ENCODE measurements at regions not wholly inside any gene's neighbourhood (a gene's known extent, or its start where the extent isn't known, plus 50 kb on each side); places are given as distances from the start of the nearest gene placed in this dataset.
"Not testable (repeated sequence)": the region's sequence is repeated elsewhere in the genome, so short reads cannot be mapped to it uniquely, and the experiment has no call there.

DNA sequence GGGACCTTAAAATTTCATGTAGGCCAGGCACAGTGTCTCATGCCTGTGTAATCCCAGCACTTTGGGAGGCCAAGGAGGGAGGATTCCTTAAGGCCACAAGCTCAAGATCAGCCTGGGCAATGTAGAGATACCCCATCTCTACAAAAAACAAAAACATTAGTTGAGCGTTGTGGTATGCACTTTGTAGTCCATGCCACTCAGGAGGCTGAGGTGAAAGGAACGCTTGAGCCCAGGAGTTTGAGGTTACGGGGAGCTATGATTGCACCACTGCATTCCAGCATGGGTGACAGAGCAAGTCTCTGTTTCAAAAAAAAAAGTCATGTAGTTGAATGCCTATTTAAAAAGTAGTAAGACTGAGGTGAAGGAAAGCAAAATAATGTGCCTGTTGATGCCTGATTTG is 83.5 kb downstream of the TTC6 start:
- Histone ChIP-seq H3K4me3 (no peak overlapping the region), H3K4me2 (no peak overlapping the region), H3K27me3 (no peaks in the 10 kb centered on the region), H3K9me3 (replicated peaks in 1 of 11) (no peaks in the 10 kb centered on the region), H3K27ac (no peak overlapping the region), H3K4me1 (no peaks in the 10 kb centered on the region), H4K20me1 (no peaks in the 10 kb centered on the region), H3K9ac (no peak overlapping the region), H3K36me3 (no peaks in the 10 kb centered on the region)
- no peak for TF ChIP-seq Cebpa-rat (IDR thresholded peaks at IDR 0.05)

DNA sequence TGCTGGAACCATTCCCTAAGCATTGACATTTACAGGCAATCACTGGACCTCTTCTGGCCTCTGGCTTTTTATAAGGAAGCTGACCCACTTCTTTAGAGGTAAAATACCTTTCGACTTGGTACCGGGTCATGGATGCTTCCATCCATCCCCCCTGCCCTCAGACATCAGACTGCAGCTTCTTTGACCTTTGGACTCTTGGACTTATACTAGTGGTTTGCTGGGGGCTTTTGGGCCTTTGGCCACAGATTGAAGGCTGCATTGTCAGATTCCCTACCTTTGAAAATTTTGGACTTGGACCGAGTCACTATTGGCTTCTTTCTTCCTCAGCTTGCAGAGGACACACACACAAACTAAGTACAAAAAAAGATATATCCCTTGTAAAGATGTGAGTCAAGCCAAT is 86.1 kb downstream of the TTC6 start:
- no peak for TF ChIP-seq Cebpa-rat (IDR thresholded peaks at IDR 0.05)
- Histone ChIP-seq H3K9me3 (replicated peaks in 1 of 11) (no peaks in the 10 kb centered on the region), H3K9ac (no peak overlapping the region), H3K4me3 (no peak overlapping the region), H3K36me3 (no peaks in the 10 kb centered on the region), H3K4me1 (no peaks in the 10 kb centered on the region), H3K4me2 (no peak overlapping the region), H4K20me1 (no peaks in the 10 kb centered on the region), H3K27me3 (no peaks in the 10 kb centered on the region), H3K27ac (no peak overlapping the region)

DNA sequence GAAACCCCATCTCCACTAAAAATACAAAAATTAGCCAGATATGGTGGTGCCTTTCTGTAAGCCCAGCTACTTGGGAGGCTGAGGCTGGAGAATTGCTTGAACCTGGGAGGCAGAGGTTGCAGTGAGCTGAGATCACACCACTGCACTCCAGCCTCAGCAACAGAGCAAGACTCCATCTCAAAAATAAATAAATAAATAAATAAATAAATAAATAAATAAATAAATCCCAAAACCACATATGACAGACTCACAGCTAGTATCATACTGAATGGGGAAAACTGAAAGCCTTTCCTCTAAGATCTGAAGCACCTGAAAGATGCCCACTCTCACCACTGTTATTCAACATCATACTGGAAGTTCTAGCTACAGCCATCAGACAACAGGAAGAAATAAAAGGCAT is 97.3 kb downstream of the TTC6 start:
- not testable (repeated sequence) for H3K36me3 ChIP-seq, H3K27me3 ChIP-seq, H3K4me2 ChIP-seq, H3K27ac ChIP-seq, H3K4me1 ChIP-seq, H3K4me3 ChIP-seq, H4K20me1 ChIP-seq, H3K9ac ChIP-seq
- H3K9me3 ChIP-seq (replicated peaks in 1 of 11): peaks cover 0 to 13% (median 6%) of the 10 kb centered on the region in 11 experiments; a peak in 5 of 22 replicates

DNA sequence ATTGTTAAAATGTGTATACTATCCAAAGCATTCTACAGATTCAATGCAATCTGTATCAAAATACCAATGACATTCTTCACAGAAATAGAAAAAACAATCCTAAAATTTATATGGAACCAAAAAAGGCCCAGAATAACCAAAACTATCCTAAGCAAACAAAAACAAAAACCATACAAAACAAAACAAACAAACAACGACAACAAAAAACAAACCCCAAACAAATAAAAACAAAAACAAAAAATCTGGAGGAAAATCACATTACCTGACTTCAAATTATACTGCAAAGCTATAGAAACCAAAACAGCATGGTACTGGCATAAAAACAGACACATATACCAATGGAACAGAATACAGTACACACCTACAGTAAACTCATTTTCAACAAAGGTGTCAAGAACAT is 98.0 kb downstream of the TTC6 start:
- H3K9ac ChIP-seq, H4K20me1 ChIP-seq, H3K27me3 ChIP-seq, H3K36me3 ChIP-seq, H3K4me1 ChIP-seq, H3K4me3 ChIP-seq, H3K27ac ChIP-seq, H3K4me2 ChIP-seq: not testable (repeated sequence)
- H3K9me3 ChIP-seq (replicated peaks in 1 of 11): peaks cover 0 to 13% (median 6%) of the 10 kb centered on the region in 11 experiments; a peak in 5 of 22 replicates

DNA sequence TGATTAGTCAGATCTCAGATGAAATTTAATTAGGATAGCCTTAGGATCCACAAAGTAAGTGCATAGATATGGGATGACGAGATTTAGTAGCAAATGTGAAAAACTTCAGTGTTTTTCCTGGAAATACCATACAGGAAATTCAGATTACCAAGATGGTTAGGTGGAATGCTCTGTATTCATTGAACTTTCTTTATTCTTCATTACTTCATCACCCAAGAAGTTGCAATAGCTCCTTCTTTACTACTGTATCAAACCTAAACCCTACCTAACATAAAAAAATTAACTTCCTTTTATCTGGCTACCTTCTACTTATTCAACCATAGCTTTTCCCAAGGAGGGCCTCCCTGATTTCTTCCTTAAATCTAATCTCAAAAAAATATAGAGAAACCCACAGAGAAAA is 100.4 kb downstream of the TTC6 start:
- no peak overlapping the region for H3K4me3 ChIP-seq
- TF ChIP-seq Cebpa-rat (IDR thresholded peaks at IDR 0.05): no peak
- H3K27ac ChIP-seq: no peak overlapping the region
- no peak overlapping the region for H3K4me2 ChIP-seq
- no peaks in the 10 kb centered on the region for H3K27me3 ChIP-seq
- H3K36me3 ChIP-seq: no peaks in the 10 kb centered on the region
- H3K9me3 ChIP-seq (replicated peaks in 1 of 11): peaks cover 0 to 13% (median 6%) of the 10 kb centered on the region in 11 experiments; a peak in 5 of 22 replicates
- no peaks in the 10 kb centered on the region for H3K4me1 ChIP-seq
- no peaks in the 10 kb centered on the region for H4K20me1 ChIP-seq
- H3K9ac ChIP-seq: no peak overlapping the region

DNA sequence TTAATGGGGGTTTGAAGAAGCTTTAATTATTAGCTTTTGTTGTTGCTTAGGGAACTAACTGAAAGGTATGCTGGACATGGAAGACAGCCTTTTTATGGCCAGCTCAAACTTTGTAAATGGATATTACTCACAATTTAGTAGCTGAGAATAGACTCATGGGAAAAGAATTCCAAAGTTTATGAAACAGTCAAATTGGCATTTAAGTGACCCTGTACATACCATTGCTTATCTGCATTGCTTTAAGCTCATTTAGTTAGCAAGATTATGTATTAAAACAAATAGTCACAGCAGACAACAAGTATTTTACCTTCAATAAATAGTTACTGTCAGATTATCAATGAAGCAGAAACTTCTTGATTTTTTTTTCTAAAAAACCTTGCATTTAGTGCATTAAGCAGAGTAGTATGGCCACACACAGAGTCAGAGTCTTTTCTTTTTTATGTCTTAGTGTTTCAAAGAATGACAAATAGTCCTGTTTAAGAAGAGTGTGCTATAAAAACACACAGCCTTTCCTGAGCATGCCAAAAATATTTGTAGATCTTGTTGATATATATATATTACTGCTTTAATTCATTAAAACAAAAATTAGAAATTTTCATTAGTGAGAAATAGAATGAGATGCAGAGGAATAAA is 102.2 kb downstream of the TTC6 start:
- H3K9me3 ChIP-seq (replicated peaks in 1 of 11): peaks cover 0 to 13% (median 6%) of the 10 kb centered on the region in 11 experiments; a peak in 5 of 22 replicates
- no peak overlapping the region for H3K9ac ChIP-seq
- no peak overlapping the region for H3K4me2 ChIP-seq
- no peaks in the 10 kb centered on the region for H3K4me1 ChIP-seq
- no peak overlapping the region for H3K4me3 ChIP-seq
- H3K36me3 ChIP-seq: no peaks in the 10 kb centered on the region
- H4K20me1 ChIP-seq: no peaks in the 10 kb centered on the region
- TF ChIP-seq Cebpa-rat (IDR thresholded peaks at IDR 0.05): no peak
- H3K27me3 ChIP-seq: no peaks in the 10 kb centered on the region
- no peak overlapping the region for H3K27ac ChIP-seq

DNA sequence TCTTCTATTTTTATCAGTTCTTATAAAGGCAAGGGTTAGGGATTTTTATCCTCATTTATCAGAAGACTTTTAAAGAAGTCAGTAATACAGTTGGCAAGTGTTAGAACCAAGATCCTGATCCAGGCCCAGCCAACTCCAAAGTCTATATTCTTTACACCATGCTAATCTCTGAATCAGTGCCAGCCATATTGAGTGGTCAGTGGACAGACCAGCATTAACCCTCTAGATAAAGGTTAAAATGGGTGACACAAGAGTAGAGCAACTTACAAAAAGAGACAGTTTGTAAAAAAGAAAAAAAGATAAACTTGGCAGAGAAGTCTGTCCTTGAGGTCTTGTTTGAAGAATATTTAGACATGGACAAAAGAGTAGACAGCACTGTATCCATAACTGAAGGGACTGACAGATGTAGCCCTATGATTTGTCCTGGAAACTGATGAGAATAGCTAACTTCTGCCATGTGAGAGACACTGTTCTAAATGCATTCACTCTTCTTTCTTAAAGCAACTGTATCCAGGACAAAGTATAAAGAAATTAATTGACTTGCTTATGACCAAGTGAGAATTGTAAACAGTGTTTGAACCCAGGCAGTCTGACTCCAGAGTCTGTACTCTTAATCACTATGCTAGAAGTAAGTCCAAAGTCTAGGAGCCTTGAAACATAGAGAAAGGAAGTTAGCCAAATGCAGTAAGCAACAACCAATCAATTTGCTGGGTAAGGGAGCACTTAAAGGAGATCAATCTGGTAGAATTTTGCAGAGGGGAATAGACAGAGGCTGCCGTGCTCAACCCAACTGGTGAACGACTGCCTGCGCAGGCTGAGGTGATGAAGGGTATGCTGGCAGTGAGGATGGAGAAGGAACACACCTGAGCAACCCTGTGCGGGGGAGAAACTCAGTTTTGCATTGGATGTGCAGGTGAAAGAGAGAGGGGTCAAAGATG is 103.7 kb downstream of the TTC6 start:
- no peak overlapping the region for H3K27ac ChIP-seq
- H4K20me1 ChIP-seq: no peaks in the 10 kb centered on the region
- no peak overlapping the region for H3K4me2 ChIP-seq
- no peaks in the 10 kb centered on the region for H3K4me1 ChIP-seq
- H3K36me3 ChIP-seq: no peaks in the 10 kb centered on the region
- H3K9ac ChIP-seq: no peak overlapping the region
- peaks cover 0 to 7% (median under 1%) of the 10 kb centered on the region in 11 experiments; a peak in 2 of 22 replicates for H3K9me3 ChIP-seq (replicated peaks in 1 of 11)
- H3K27me3 ChIP-seq: no peaks in the 10 kb centered on the region
- H3K4me3 ChIP-seq: no peak overlapping the region
- TF ChIP-seq Cebpa-rat (IDR thresholded peaks at IDR 0.05): no peak

DNA sequence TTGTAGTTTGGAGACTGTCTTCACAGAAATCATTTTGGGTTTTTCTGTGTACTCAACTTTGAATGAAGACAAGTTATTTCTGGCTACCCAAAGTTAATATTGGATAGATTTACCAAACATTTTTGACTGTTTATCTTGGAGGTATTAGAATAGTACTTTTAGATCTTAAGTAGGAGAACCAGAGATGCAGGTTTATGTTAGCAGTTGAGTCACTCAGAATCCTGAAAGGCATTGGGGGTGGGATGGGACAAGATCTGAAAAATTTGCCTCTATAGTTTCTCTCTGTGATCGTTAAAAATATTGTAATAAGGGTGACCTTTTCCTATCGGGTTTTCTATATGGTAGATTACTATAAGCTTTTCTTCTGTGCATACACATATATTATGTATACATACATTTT is 112.3 kb downstream of the TTC6 start:
- TF ChIP-seq Cebpa-rat (IDR thresholded peaks at IDR 0.05): no peak
- H3K4me3 ChIP-seq: no peak overlapping the region
- H3K4me1 ChIP-seq: no peaks in the 10 kb centered on the region
- H3K36me3 ChIP-seq: no peaks in the 10 kb centered on the region
- peaks cover 0 to 5% (median 0%) of the 10 kb centered on the region in 11 experiments; a peak in 1 of 22 replicates for H3K9me3 ChIP-seq (replicated peaks in 1 of 11)
- H3K4me2 ChIP-seq: no peak overlapping the region
- no peak overlapping the region for H3K9ac ChIP-seq
- no peak overlapping the region for H3K27ac ChIP-seq
- no peaks in the 10 kb centered on the region for H3K27me3 ChIP-seq
- H4K20me1 ChIP-seq: no peaks in the 10 kb centered on the region

DNA sequence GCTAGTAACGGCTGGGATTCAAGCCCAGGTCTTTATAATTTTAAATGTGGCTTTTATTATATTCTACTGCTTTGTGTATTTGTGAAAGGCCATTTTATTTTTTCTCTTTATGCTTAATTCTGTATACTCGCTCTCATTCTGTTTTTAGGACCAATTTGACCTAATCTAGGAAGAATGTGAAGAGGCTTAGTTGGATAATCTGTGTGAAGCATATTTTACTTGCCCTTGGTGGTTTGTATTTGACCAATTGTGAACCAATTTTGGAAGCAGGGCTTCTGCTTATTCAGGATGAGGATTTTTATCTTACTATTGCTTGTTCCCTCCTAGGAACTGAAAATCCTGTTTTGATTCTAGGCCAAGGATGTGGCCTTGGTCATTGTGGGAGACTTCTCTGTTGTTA is 113.1 kb downstream of the TTC6 start:
- Histone ChIP-seq H3K4me3 (no peak overlapping the region), H3K27ac (no peak overlapping the region)

More for the DNA sequence above, 113.1 kb downstream of the TTC6 start:
- H3K4me1 ChIP-seq: no peaks in the 10 kb centered on the region
- TF ChIP-seq Cebpa-rat (IDR thresholded peaks at IDR 0.05): no peak
- no peak overlapping the region for H3K4me2 ChIP-seq
- H3K9me3 ChIP-seq (replicated peaks in 1 of 11): peaks cover 0 to 7% (median 0%) of the 10 kb centered on the region in 11 experiments; a peak in 1 of 22 replicates
- H3K36me3 ChIP-seq: no peaks in the 10 kb centered on the region
- H4K20me1 ChIP-seq: no peaks in the 10 kb centered on the region
- no peaks in the 10 kb centered on the region for H3K27me3 ChIP-seq
- H3K9ac ChIP-seq: no peak overlapping the region
